GM12875 (cell line): ENCODE measurements at regions not wholly inside any gene's neighbourhood (a gene's known extent, or its start where the extent isn't known, plus 50 kb on each side); places are given as distances from the start of the nearest gene placed in this dataset.
"Not testable (repeated sequence)": the region's sequence is repeated elsewhere in the genome, so short reads cannot be mapped to it uniquely, and the experiment has no call there.

Source experiments
- H3K4me3 ChIP-seq: one replicate; pipeline ENCODE4 v1.5.1; 2011; ENCODE audit warnings: low read depth, low read length, control low read depth
- TF ChIP-seq, protein P1 (sequence below): IDR thresholded peaks from 2 replicates; pipeline ENCODE4 v1.5.1; 2011; ENCODE audit warnings: low read depth, mild to moderate bottlenecking, control low read depth, inconsistent platforms, low read length, moderate library complexity, borderline replicate concordance; ENCODE audit not compliant: insufficient read depth

DNA sequence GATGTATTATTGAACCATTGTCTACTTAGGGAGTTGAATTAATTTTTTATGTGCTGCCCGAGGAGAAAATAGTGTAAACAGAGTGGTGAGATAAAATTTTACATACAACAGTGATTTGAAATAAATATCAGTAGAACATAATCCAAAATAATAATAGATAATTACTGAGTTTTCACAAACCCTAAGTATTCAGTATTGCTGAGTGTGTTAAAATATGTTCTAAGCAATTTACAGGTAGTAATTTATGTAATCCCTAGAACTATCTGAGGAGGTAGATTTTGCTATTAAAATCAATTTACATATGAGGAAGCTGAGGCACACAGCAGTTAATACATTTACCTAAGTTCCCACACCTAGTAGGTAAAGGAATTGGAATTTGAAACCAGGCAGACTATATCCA, 134.7 kb upstream of the FAT1 start:
- no peak overlapping the region for H3K4me3 ChIP-seq
- TF ChIP-seq, protein P1, sequence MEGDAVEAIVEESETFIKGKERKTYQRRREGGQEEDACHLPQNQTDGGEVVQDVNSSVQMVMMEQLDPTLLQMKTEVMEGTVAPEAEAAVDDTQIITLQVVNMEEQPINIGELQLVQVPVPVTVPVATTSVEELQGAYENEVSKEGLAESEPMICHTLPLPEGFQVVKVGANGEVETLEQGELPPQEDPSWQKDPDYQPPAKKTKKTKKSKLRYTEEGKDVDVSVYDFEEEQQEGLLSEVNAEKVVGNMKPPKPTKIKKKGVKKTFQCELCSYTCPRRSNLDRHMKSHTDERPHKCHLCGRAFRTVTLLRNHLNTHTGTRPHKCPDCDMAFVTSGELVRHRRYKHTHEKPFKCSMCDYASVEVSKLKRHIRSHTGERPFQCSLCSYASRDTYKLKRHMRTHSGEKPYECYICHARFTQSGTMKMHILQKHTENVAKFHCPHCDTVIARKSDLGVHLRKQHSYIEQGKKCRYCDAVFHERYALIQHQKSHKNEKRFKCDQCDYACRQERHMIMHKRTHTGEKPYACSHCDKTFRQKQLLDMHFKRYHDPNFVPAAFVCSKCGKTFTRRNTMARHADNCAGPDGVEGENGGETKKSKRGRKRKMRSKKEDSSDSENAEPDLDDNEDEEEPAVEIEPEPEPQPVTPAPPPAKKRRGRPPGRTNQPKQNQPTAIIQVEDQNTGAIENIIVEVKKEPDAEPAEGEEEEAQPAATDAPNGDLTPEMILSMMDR, result no peak

DNA sequence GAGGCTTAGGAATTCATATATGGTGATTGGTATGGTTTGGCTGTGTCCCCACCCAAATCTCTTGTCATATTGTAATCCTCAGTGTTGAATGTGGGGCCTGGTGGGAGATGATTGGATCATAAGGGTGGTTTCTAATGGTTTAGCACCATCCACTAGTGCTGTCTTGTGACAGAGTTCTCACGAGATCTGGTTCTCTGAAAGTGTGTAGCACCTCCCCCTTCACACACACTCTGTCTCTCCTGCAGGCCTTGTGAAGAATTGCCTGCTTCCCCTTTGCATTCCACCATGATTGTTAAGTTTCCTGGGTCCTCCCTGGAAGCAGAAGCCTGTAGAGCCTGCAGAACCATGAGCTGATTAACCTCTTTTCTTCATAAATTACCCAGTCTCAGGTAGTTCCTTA, 135.8 kb upstream of the FAT1 start:
- TF ChIP-seq, protein P1, result no peak
- H3K4me3 ChIP-seq, result no peak overlapping the region

DNA sequence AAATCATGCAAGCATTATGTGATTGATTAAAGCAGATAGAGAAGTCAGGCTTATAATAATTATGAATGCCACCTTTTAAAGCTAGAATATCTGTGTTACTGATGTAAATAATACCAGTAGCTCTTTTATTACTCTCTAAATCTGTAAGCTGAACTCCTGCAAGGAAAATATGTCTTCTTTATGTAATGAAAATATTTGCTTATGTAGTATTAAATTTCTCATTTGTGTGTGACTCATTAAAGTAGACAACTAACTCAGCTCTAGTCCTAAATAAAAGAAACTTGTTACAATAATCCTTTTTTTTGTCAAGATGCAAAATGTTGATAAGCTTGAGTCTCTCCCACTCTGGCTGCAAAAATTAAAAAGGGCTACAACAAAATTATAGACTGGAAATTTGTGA, 137.7 kb upstream of the FAT1 start:
- no peak overlapping the region for H3K4me3 ChIP-seq
- TF ChIP-seq, protein P1, result no peak

DNA sequence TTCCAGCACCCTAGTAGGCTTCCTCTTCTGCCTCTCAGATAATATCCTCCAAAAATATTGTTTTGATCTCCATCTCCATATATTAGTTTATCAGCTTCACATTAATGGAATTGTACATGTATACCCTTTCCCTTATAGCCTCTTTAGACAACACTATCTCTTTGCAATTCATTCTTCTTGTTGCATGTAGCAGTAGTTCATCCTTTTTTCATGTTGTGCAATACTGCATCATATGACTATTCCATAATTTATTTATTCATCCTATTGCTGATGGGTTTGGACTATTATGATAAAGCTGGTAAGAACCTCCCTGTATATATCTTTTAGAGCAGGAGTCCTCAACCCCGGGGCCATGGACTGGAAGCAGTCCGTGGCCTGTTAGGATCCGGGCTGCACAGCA, 148.2 kb upstream of the FAT1 start:
- H3K4me3 ChIP-seq, result no peak overlapping the region
- TF ChIP-seq, protein P1, result no peak

DNA sequence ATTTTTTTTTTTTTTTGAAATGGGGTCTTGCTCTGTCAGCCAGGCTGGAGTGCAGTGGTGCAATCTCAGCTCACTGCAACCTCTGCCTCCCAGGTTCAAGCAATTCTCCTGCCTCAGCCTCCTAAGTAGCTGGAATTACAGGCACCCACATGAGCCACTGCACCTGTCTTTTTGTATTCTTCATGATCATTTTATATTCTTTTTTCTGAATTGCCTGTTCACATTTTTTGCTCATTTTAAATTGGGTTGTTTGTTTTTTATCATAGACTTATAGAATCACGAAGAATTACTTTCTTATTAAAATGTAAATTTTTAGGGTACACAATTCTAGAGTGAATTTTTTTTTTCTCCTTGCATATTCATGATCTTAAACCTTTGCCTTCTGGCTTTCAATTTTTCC, 149.4 kb upstream of the FAT1 start:
- H3K4me3 ChIP-seq, result not testable (repeated sequence)

DNA sequence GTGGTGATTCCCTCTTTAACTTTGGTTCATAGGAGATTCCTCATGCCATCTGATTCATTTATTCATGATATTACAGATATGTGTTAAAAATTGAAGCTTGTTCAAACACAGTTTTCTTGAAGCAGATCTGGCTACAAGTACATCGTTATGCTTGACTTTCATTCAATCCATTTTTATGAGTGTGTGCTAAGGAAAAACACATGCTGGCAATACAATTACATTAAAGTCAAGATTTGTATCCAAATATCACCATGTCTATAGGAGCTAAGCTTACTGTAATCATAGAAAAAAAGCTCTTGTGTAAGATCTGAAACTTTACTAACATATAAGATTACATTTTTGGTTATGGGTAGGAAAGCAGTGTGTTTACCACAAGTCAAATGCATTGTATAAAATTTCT, 151.8 kb upstream of the FAT1 start:
- H3K4me3 ChIP-seq, result no peak overlapping the region
- TF ChIP-seq, protein P1, result no peak

DNA sequence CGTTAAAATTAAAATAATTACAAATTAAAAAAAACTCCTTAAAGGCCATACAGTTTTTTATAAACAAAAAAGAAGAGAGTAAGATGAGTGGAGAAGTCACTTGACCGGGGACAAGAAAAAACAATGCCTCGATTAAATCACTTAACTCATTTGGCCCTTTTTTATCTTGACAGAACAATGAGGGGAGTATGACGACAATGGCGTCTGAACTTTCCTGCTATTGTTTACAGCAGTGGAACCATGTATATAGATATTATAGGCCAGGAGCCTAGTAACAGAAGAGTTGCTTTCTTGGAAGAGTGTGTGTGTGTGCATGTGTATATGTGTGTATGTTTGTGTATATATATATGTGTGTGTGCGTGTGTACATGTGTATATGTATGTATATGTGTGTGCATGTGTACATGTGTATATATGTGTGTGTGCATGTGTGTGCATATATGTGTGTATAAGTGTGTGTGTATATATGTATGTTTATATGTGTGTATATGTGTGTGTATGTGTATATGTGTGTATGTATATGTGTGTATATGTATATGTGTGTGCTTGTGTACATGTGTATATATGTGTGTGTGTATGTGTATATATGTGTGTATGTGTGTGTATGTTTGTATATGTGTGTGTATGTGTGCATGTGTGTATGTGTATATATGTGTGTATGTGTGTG, 153.4 kb upstream of the FAT1 start:
- TF ChIP-seq, protein P1, result no peak
- H3K4me3 ChIP-seq, result no peak overlapping the region
